Left cardiac atrium (tissue), 4 donors: ENCODE measurements at regions not wholly inside any gene's neighbourhood (a gene's known extent, or its start where the extent isn't known, plus 50 kb on each side); places are given as distances from the start of the nearest gene placed in this dataset.
A peak's percentile ranks its signal among the peaks of the same experiment; 100 is the strongest.
"Not testable (repeated sequence)": the region's sequence is repeated elsewhere in the genome, so short reads cannot be mapped to it uniquely, and the experiment has no call there.

Experiments
- ATAC-seq, 2 donors: fragments of 200-7000 bp; cut with Tn5 transposase; one replicate each; pipeline ENCODE4 v1.9.1; 2020; ENCODE audit warnings: mild to moderate bottlenecking in 2 of 2, moderate library complexity in 2 of 2
- DNase-seq: peaks from one replicate; pipeline ENCODE4 v3.0.0-alpha.2; 2020
- intact Hi-C, 2 donors: fragments of 100-400 bp; cut with DNase I; formaldehyde crosslinking; loops; one replicate each; pipeline versions ENCODE4 v1.14.1 to v1.15.1; 2022 to 2023
- donor health status: DM: no; HTN: yes; CAD: no.
- donor health status: DM: no; HTN: yes; CAD: no; lungs with severe emphysema.
- donor health status: DM: yes; HTN: yes; CAD: no.
- donor health status: Dilated cardiomyopathy.

GRCh38 chr7:16369855-16370254 is 51.5 kb downstream of the CRPPA start:
- intact Hi-C loops, result no loop called here
- DNase-seq (no peak), ATAC-seq (no peak)

DNA sequence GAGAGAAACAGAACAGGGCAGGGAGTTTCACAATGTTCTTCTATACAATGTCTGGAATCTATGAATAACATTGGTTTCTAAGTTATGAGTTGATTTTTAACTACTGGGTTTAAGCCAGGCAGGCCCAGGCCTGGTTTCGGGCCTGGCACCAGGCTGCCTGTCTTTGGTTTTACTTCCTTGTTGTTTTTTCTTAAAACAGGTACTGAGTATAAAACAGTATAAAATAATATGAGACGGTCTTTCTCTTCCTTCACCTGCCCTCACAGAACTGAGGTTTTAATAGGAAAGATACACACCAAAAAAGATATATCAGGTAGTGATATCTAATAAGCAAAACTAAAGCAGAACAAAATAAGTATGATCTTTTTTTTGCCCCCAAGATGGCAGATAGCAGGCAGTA is 52.0 kb downstream of the CRPPA start:
- DNase-seq, intact Hi-C loops, ATAC-seq: not testable (repeated sequence)

DNA sequence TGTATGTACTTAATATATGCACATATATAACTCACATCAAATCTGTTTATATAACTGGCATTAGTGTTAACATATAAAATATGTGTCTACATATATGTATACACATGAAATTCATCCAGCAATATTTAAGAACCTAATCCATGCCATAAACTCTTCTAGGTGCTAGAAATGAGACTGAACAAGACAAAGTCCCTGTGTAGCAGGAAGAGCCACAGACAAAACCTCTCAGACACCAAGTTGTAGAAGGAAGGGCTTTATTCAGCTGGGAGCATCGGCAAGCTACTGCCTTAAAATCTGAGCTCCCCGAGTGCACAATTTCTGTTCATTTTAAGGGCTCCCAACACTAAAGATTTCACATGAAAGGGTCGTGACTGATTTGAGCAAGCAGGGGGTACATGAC is 52.5 kb downstream of the CRPPA start:
- no peak for ATAC-seq
- no peak for DNase-seq
- intact Hi-C loops, result no loop called here

GRCh38 chr7:16367115-16367514 is 54.2 kb downstream of the CRPPA start:
- no peak for ATAC-seq
- intact Hi-C loops, result no loop called here
- no peak for DNase-seq

DNA sequence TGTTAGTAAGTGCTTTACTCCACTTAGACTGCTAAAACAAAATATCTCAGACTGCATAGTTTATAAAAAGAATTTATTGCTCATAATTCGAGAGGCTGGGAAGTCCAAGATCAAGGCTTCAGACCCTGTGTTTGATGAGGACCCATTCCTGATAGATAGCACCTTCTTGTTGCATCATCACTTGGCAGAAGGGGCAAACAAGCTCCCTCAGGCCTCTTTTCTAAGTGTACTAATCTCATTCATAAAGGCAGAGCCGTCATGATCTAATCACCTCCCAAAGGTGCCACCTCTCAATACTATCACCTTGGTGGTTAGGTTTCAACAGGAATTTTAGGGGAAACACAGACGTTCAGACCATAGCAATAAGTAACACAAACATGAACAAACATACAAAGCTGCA is 55.4 kb downstream of the CRPPA start:
- intact Hi-C loops, result no loop called here
- ATAC-seq, result no peak
- DNase-seq, result no peak

- intact Hi-C loops, result no loop called here
- ATAC-seq (no peak), DNase-seq (no peak)
Measured at GRCh38 chr7:16365177-16365576, 56.2 kb downstream of the CRPPA start.

DNA sequence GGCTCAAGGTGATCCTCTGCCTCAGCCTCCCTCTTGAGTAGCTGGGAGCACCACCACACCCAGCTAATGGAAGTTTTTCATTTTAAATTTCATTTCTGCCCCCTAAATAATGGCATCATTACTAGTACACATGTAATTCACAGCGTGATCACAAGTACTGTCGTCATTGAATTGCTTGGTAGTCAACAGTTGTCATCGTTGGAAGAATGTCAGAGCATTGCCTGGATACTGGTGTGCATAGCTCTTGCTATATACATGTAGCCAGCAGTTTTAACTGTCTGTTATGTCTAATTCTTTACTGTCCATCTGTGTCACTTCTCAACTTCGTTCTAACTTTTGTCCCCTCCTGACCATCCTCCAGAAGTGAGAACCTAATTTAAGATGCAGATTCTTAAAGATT is 62.1 kb downstream of the CRPPA start:
- DNase-seq, result no peak
- intact Hi-C loops, result loop anchor here in 1 of 2 donors (10.0 kb wide), 1 partner anchor 54 kb away; no protein-coding TSS in a partner anchor

GRCh38 chr7:16357921-16358320 is 63.4 kb downstream of the CRPPA start:
- DNase-seq, result no peak
- intact Hi-C loops, result loop anchor here in 1 of 2 donors (10.0 kb wide), 1 partner anchor 53 kb away; no protein-coding TSS in a partner anchor
- peak; percentile 27 to 57 for ATAC-seq

More for the DNA sequence above, 62.1 kb downstream of the CRPPA start:
- ATAC-seq, result no peak

DNA sequence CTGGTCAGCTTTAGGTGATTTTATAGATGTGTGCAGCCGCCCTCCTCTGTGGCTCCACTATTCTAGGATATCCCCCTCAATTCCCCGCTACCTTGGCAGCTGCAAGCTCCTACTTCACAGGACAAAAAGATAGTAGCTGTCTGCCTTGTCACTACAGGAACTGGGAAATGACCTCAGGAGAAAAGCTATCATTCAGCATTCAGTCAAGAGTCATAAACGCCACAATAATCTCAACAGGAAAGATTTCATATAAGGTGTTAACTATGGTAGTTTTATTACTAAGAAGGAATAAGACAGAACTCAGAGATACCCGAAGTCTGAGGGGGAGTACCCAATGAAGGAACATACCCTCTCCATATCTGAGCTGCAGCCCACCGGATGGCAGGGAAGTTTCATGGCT is 63.9 kb downstream of the CRPPA start:
- DNase-seq (no peak), ATAC-seq (no peak)
- intact Hi-C loops, result loop anchor here in 1 of 2 donors (10.0 kb wide), 1 partner anchor 53 kb away; no protein-coding TSS in a partner anchor

- intact Hi-C loops, result loop anchor here in 1 of 2 donors (10.0 kb wide), 1 partner anchor 52 kb away; no protein-coding TSS in a partner anchor
- DNase-seq, result no peak
- ATAC-seq, result peak in 1 of 2 donors; percentile 59
Measured at GRCh38 chr7:16356301-16356958, 64.9 kb downstream of the CRPPA start.

- intact Hi-C loops, result loop anchor here in 1 of 2 donors (10.0 kb wide), 1 partner anchor 50 kb away; no protein-coding TSS in a partner anchor
- DNase-seq (no peak), ATAC-seq (no peak)
Measured at GRCh38 chr7:16354573-16354972, 66.8 kb downstream of the CRPPA start.

DNA sequence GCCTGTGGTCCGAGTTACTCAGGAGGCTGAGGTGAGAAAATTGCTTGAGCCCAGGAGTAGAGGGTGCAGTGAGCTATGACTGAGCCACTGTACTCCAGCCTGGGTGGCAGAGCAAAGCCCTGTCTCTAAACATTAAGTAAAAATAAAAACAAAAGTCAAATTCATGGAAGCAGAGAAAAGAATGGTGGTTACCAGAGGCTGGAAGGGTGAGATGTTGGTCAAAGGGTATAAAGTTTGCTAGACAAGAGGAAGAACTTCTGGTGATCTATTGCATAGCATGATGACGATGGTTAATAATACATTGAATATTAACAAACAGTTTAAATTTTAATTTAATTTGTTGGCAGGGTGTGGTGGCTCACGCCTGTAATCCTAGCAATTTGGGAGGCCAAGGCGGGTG is 68.1 kb downstream of the CRPPA start:
- no peak for ATAC-seq
- no peak for DNase-seq
- intact Hi-C loops, result loop anchor here in 1 of 2 donors (10.0 kb wide), 1 partner anchor 48 kb away; no protein-coding TSS in a partner anchor

DNA sequence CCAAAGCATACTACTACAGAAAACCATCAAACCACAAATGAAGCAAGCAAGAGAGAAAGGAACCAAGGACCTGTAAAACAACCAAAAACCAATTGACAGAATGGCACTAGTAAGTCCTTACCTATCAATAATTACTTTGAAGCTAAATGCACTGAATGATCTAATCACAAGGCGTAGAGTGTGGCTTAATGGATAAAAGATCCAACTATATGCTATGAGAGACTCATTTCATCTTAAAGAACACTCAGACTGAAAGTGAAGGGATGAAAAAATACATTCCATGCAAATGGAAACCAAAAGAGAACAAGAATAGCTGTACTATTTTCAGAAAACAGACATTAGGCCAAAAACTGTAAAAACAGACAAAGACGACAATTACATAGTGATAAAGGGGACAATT is 70.7 kb downstream of the CRPPA start:
- ATAC-seq (no peak), DNase-seq (no peak)
- intact Hi-C loops, result loop anchor here in 1 of 2 donors (10.0 kb wide), 1 partner anchor 46 kb away; no protein-coding TSS in a partner anchor

GRCh38 chr7:16348251-16348650 is 73.1 kb downstream of the CRPPA start:
- intact Hi-C loops, result no loop called here
- DNase-seq (no peak), ATAC-seq (no peak)

GRCh38 chr7:16347827-16348192 is 73.5 kb downstream of the CRPPA start:
- ATAC-seq, result peak; percentile 63 to 81
- no peak for DNase-seq
- intact Hi-C loops, result no loop called here

DNA sequence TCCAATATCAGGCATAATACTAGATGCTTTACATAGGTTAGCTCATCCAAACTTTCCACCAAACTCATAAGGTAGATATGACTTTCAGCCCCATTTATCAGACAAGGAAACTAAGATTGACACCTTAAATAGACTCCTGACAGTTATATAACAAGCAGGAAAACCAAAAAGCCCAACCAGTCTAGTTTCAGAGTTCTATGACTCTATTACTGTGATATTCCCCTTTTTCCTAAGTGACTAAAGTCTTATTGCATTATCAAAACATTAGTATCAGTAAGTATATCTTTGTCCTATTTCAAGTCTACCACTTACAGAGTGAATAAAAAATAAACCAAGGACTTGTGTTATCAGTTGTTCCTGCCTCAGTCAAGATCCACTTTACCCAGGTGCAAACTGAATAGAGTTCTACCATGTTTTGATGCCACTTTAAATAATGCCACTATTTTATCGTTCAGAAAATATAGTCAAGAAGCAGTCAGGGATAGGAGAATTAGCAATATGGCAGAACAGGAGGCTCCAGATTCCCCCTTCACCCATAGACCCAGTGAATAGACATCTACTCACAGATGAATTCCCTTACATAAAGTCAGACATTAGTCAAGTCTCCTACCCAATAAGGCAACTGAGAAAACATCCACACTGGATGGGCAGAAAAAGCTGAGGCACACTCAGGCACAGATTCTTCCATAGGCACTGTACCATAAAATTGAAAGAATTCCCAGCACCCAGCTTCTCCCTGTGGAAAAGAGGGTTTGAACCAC is 74.1 kb downstream of the CRPPA start:
- intact Hi-C loops, result no loop called here
- DNase-seq (no peak), ATAC-seq (no peak)

- ATAC-seq (peak in 1 of 2 donors; percentile 76), DNase-seq (no peak)
- intact Hi-C loops, result no loop called here
Measured at GRCh38 chr7:16345979-16346958, 75.1 kb downstream of the CRPPA start.

DNA sequence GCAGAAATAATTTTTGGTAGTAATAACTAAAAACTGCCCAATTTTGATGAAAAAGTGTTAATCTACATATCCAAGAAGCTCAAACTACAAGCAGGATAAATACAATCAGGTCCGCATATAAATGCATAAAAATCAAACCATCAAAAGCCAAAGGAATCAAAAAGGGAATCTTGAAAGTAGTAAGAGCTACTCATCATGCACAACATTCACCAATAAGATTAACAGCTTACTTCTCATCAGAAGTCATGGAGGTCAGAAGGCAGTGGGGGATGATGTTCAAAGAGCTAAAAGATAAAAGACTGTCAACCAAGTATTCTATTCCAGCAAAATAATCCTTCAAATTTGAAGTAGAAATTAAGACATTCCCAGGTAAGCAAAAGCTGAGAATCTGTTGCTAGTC is 76.4 kb downstream of the CRPPA start:
- intact Hi-C loops, result no loop called here
- DNase-seq (no peak), ATAC-seq (no peak)

- intact Hi-C loops, result no loop called here
- no peak for ATAC-seq
- DNase-seq, result no peak
Measured at GRCh38 chr7:16343612-16344011, 77.7 kb downstream of the CRPPA start.
